Activated CD4-positive, alpha-beta T cell treated with anti-CD3 and anti-CD28 coated beads for 36 hours (primary cell): ENCODE measurements at regions not wholly inside any gene's neighbourhood (a gene's known extent, or its start where the extent isn't known, plus 50 kb on each side); places are given as distances from the start of the nearest gene placed in this dataset.
"Not testable (repeated sequence)": the region's sequence is repeated elsewhere in the genome, so short reads cannot be mapped to it uniquely, and the experiment has no call there.

Experiments used
- ATAC-seq: fragments of 200-7000 bp; cut with Tn5 transposase; one replicate; pipeline ENCODE4 v1.10.0; 2021; ENCODE audit warnings: mild to moderate bottlenecking, moderate library complexity
- CTCF ChIA-PET: fragments of 350-600 bp; sonication (Branson Sonifier 250); formaldehyde crosslinking; loops from one replicate; lab custom pipeline; 2021; ENCODE audit warnings: antibody characterized with exemption; lab: Charles Lee
- POLR2A ChIA-PET: fragments of 350-600 bp; sonication (Branson Sonifier 250); formaldehyde crosslinking; loops from one replicate; lab custom pipeline; 2021; ENCODE audit warnings: antibody characterized with exemption, inconsistent platforms; lab: Charles Lee
- DNase-seq: peaks from one replicate; pipeline ENCODE4 v3.0.0-alpha.2; 2020
- H3K27ac Mint-ChIP-seq: one replicate; pipeline ENCODE4 v1.8.0; 2021; ENCODE audit warnings: mixed read lengths
- H3K27me3 Mint-ChIP-seq: one replicate; pipeline ENCODE4 v1.8.0; 2021; ENCODE audit warnings: mixed read lengths
- H3K36me3 Mint-ChIP-seq: one replicate; pipeline ENCODE4 v1.8.0; 2021; ENCODE audit warnings: low read depth, mixed read lengths
- H3K4me1 Mint-ChIP-seq: one replicate; pipeline ENCODE4 v1.8.0; 2021; ENCODE audit warnings: mixed read lengths
- H3K4me3 Mint-ChIP-seq: one replicate; pipeline ENCODE4 v1.8.0; 2021; ENCODE audit warnings: mild to moderate bottlenecking, moderate library complexity, mixed read lengths
- H3K9me3 Mint-ChIP-seq: one replicate; pipeline ENCODE4 v1.8.0; 2021; ENCODE audit warnings: low read depth, mixed read lengths
- intact Hi-C, 2 experiments: fragments of 100-400 bp; cut with DNase I in 1 of 2; cut with micrococcal nuclease in 1 of 2; formaldehyde crosslinking; loops; one replicate each; pipeline versions ENCODE4 v1.14.2 to v1.15.1; 2022 to 2024; cut with DNase I, micrococcal nuclease

GRCh38 chrX:73940893-73941470 is 88.5 kb upstream of the XIST start:
- ATAC-seq (no peak), DNase-seq (no peak)
- POLR2A ChIA-PET: no interaction called here
- H3K9me3 Mint-ChIP-seq: no peaks in the 10 kb centered on the region
- peaks cover 7% of the 10 kb centered on the region for H3K4me1 Mint-ChIP-seq
- H3K27me3 Mint-ChIP-seq: no peaks in the 10 kb centered on the region
- intact Hi-C loops: loop anchor here in 1 of 2 experiments (5.0 to 10.0 kb wide), 3 partner anchors 1214 to 1664 kb away; partner anchors contain the start of genes ABCB7, HDAC8 and RPS4X
- H3K36me3 Mint-ChIP-seq: peaks cover 4% of the 10 kb centered on the region
- CTCF ChIA-PET: no interaction called here
- H3K27ac Mint-ChIP-seq: no peak overlapping the region
- no peak overlapping the region for H3K4me3 Mint-ChIP-seq

- H3K27ac Mint-ChIP-seq, intact Hi-C loops, H3K4me1 Mint-ChIP-seq, POLR2A ChIA-PET, CTCF ChIA-PET, DNase-seq, H3K36me3 Mint-ChIP-seq, H3K4me3 Mint-ChIP-seq, H3K27me3 Mint-ChIP-seq, H3K9me3 Mint-ChIP-seq, ATAC-seq: not testable (repeated sequence)
Measured at GRCh38 chrX:73937843-73938242, 85.3 kb upstream of the XIST start.

GRCh38 chrX:73932522-73932921 is 80.0 kb upstream of the XIST start:
- H3K27me3 Mint-ChIP-seq: no peaks in the 10 kb centered on the region
- no peaks in the 10 kb centered on the region for H3K36me3 Mint-ChIP-seq
- ChIA-PET CTCF (no interaction called here), POLR2A (no interaction called here)
- no peak overlapping the region for H3K27ac Mint-ChIP-seq
- H3K9me3 Mint-ChIP-seq: no peaks in the 10 kb centered on the region
- H3K4me1 Mint-ChIP-seq: no peaks in the 10 kb centered on the region
- intact Hi-C loops: no loop called here
- no peak for ATAC-seq
- no peak for DNase-seq
- no peak overlapping the region for H3K4me3 Mint-ChIP-seq

- H3K27me3 Mint-ChIP-seq: no peaks in the 10 kb centered on the region
- H3K4me1 Mint-ChIP-seq: no peaks in the 10 kb centered on the region
- ATAC-seq: no peak
- CTCF ChIA-PET: no interaction called here
- no peak overlapping the region for H3K27ac Mint-ChIP-seq
- H3K36me3 Mint-ChIP-seq: no peaks in the 10 kb centered on the region
- DNase-seq: no peak
- POLR2A ChIA-PET: no interaction called here
- intact Hi-C loops: no loop called here
- H3K4me3 Mint-ChIP-seq: no peak overlapping the region
- no peaks in the 10 kb centered on the region for H3K9me3 Mint-ChIP-seq
Measured at GRCh38 chrX:73930300-73930699, 77.8 kb upstream of the XIST start.

- Mint-ChIP-seq H3K9me3 (no peaks in the 10 kb centered on the region), H3K36me3 (no peaks in the 10 kb centered on the region), H3K4me1 (no peaks in the 10 kb centered on the region), H3K27me3 (no peaks in the 10 kb centered on the region), H3K4me3 (no peak overlapping the region), H3K27ac (no peak overlapping the region)
- DNase-seq: no peak
- intact Hi-C loops: no loop called here
- CTCF ChIA-PET: no interaction called here
- ATAC-seq: no peak
- POLR2A ChIA-PET: no interaction called here
Measured at GRCh38 chrX:73922856-73923455, 70.4 kb upstream of the XIST start.

GRCh38 chrX:73916931-73917667 is 64.6 kb upstream of the XIST start:
- Mint-ChIP-seq H3K4me3 (no peak overlapping the region), H3K4me1 (no peaks in the 10 kb centered on the region), H3K9me3 (no peaks in the 10 kb centered on the region), H3K27ac (no peak overlapping the region), H3K36me3 (no peaks in the 10 kb centered on the region), H3K27me3 (no peaks in the 10 kb centered on the region)
- CTCF ChIA-PET: no interaction called here
- DNase-seq (no peak), ATAC-seq (no peak)
- intact Hi-C loops: no loop called here
- POLR2A ChIA-PET: no interaction called here

- no peaks in the 10 kb centered on the region for H3K9me3 Mint-ChIP-seq
- H3K4me1 Mint-ChIP-seq: no peaks in the 10 kb centered on the region
- no peaks in the 10 kb centered on the region for H3K36me3 Mint-ChIP-seq
- CTCF ChIA-PET: no interaction called here
- no peak overlapping the region for H3K4me3 Mint-ChIP-seq
- no peak for DNase-seq
- intact Hi-C loops: no loop called here
- H3K27ac Mint-ChIP-seq: no peak overlapping the region
- ATAC-seq: no peak
- POLR2A ChIA-PET: no interaction called here
- no peaks in the 10 kb centered on the region for H3K27me3 Mint-ChIP-seq
Measured at GRCh38 chrX:73916489-73916888, 64.0 kb upstream of the XIST start.

- POLR2A ChIA-PET, H3K4me3 Mint-ChIP-seq, DNase-seq, H3K27ac Mint-ChIP-seq, intact Hi-C loops, H3K36me3 Mint-ChIP-seq, H3K9me3 Mint-ChIP-seq, H3K27me3 Mint-ChIP-seq, H3K4me1 Mint-ChIP-seq, ATAC-seq, CTCF ChIA-PET: not testable (repeated sequence)
Measured at GRCh38 chrX:73914792-73915191, 62.3 kb upstream of the XIST start.

GRCh38 chrX:73913580-73913979 is 61.1 kb upstream of the XIST start:
- ATAC-seq: no peak
- Mint-ChIP-seq H3K27ac (no peak overlapping the region), H3K9me3 (no peaks in the 10 kb centered on the region), H3K27me3 (no peaks in the 10 kb centered on the region), H3K36me3 (no peaks in the 10 kb centered on the region), H3K4me1 (no peaks in the 10 kb centered on the region), H3K4me3 (no peak overlapping the region)
- POLR2A ChIA-PET: no interaction called here
- intact Hi-C loops: no loop called here
- CTCF ChIA-PET: no interaction called here
- no peak for DNase-seq

GRCh38 chrX:73911946-73912345 is 59.4 kb upstream of the XIST start:
- intact Hi-C loops, H3K27me3 Mint-ChIP-seq, H3K4me1 Mint-ChIP-seq, H3K27ac Mint-ChIP-seq, H3K9me3 Mint-ChIP-seq, H3K36me3 Mint-ChIP-seq, DNase-seq, H3K4me3 Mint-ChIP-seq, ATAC-seq, POLR2A ChIA-PET, CTCF ChIA-PET: not testable (repeated sequence)

GRCh38 chrX:73905749-73906374 is 53.3 kb upstream of the XIST start:
- ATAC-seq: not testable (repeated sequence)

GRCh38 chrX:73903941-73904340 is 51.4 kb upstream of the XIST start:
- no peaks in the 10 kb centered on the region for H3K9me3 Mint-ChIP-seq
- H3K4me1 Mint-ChIP-seq: no peaks in the 10 kb centered on the region
- no peaks in the 10 kb centered on the region for H3K36me3 Mint-ChIP-seq
- no peak overlapping the region for H3K27ac Mint-ChIP-seq
- ATAC-seq: no peak
- no peak for DNase-seq
- intact Hi-C loops: no loop called here
- ChIA-PET POLR2A (no interaction called here), CTCF (no interaction called here)
- H3K4me3 Mint-ChIP-seq: no peak overlapping the region
- H3K27me3 Mint-ChIP-seq: no peaks in the 10 kb centered on the region

More at GRCh38 chrX:73905749-73906374, 53.3 kb upstream of the XIST start:
- H3K36me3 Mint-ChIP-seq, intact Hi-C loops, H3K4me1 Mint-ChIP-seq, H3K27me3 Mint-ChIP-seq, POLR2A ChIA-PET, H3K4me3 Mint-ChIP-seq, H3K9me3 Mint-ChIP-seq, H3K27ac Mint-ChIP-seq, DNase-seq: not testable (repeated sequence)
- CTCF ChIA-PET: interaction anchor here (0.6 kb wide), 1 partner anchor 258 kb away, joined by 3 read pairs; no protein-coding TSS in a partner anchor
